SK-N-MC (cell line): ENCODE measurements at regions not wholly inside any gene's neighbourhood (a gene's known extent, or its start where the extent isn't known, plus 50 kb on each side); places are given as distances from the start of the nearest gene placed in this dataset.

Experiments
- EZH2 ChIP-seq: fragments of 200-600 bp; sonication (generic); IDR thresholded peaks from one replicate; pipeline ENCODE4 v1.6.1; 2017; ENCODE audit warnings: antibody characterized with exemption
- FOXP2 ChIP-seq: optimal IDR thresholded peaks from 2 replicates; pipeline ENCODE3; 2011; ENCODE audit warnings: mild to moderate bottlenecking, moderate library complexity; ENCODE audit not compliant: insufficient read depth; ENCODE audit errors: extremely low read length, control extremely low read depth
- POLR2AphosphoS5 ChIP-seq: IDR thresholded peaks from 2 replicates; pipeline ENCODE4 v1.6.1; 2012; ENCODE audit warnings: mild to moderate bottlenecking, low read depth, low read length, borderline replicate concordance

GRCh38 chr20:12827816-12828385, 180.9 kb upstream of the SPTLC3 start:
- TF ChIP-seq POLR2AphosphoS5: no peak
- no peak for TF ChIP-seq EZH2
- TF ChIP-seq FOXP2: no peak
